Heart left ventricle (tissue), 13 donors: ENCODE measurements at regions not wholly inside any gene's neighbourhood (a gene's known extent, or its start where the extent isn't known, plus 50 kb on each side); places are given as distances from the start of the nearest gene placed in this dataset.

ENCODE experiments used
- CTCF ChIP-seq, 12 donors: fragments of 200-600 bp; sonication (generic) in 4 of 12; IDR thresholded peaks; one replicate each; pipeline versions ENCODE4 v1.5.0 to v1.8.0; 2018 to 2022; ENCODE audit warnings: antibody characterized with exemption in 12 of 12, mild to moderate bottlenecking in 5 of 12
- POLR2A ChIP-seq, 2 donors: fragments of 450-650 bp; IDR thresholded peaks; one replicate each; pipeline ENCODE4 v1.6.1; 2017; ENCODE audit warnings: antibody characterized with exemption in 2 of 2, mild to moderate bottlenecking in 2 of 2, moderate library complexity in 2 of 2
- donor health status: ischemic (EF 13 %, LVEDD 7.1; RV severe dilation, severe dysfunction).
- donor health status: DM: no; HTN: yes; CAD: no.
- donor health status: DM: no; HTN: no; CAD: no.
- donor health status: ischemic (EF 25% LVEDD 6.9; RV normal size, moderate dysfunction).
- donor health status: ischemic (EF 25% LVEDD 5.7; RV mildly dilated, moderate dysfunction).
- donor health status: ischemic (EF 35%, LVEDD 5.7; RV mildly dilated, moderate dysfunction).
- donor health status: nonischemic (EF 11% LVEDD 7.7; RV severe dilation, severe dysfunction).
- donor health status: DM: yes; HTN: yes; CAD: no.
- donor health status: PGD.
- donor health status: ischemic (EF 29% LVEDD 5.4; RV normal size, mild dysfunction).
- donor health status: nonischemic (EF 23%, LVEDD 6.1; RV moderate dilation, normal function).

GRCh38 chr18:47453038-47453437 is 201.6 kb upstream of the SKOR2 start:
- TF ChIP-seq CTCF (IDR thresholded peaks at IDR 0.05) (no peak), POLR2A (IDR thresholded peaks at IDR 0.05) (no peak)
